ENCODE measurements at regions not wholly inside any gene's neighbourhood (a gene's known extent, or its start where the extent isn't known, plus 50 kb on each side); places are given as distances from the start of the nearest gene placed in this dataset.

GRCh38 chr4:181592221-181592745 lies 650.9 kb upstream of the TENM3 start:
- intact Hi-C loops (cut with micrococcal nuclease; ENCODE audit: unreplicated experiment) = no loop called here
- H3K4me1 ChIP-seq (ENCODE audit: control insufficient read depth, insufficient read depth, low read length) = no peaks in the 10 kb centered on the region
- H3K79me2 ChIP-seq (ENCODE audit: control insufficient read depth, insufficient read depth, low read length) = no peaks in the 10 kb centered on the region
- FAIRE-seq (no peak), ATAC-seq (no peak), DNase-seq (ENCODE audit: low read depth, low spot score) (no peak)
- no peaks in the 10 kb centered on the region for H3K9me3 ChIP-seq (replicated peaks; ENCODE audit: control insufficient read depth, insufficient read depth, low read length)
- ChIA-PET POLR2A (interaction anchor here (0.6 kb wide), 1 partner anchor 1323 kb away, joined by 5 read pairs; no protein-coding TSS in a partner anchor), RAD21 (ENCODE audit: unreplicated experiment) (no interaction called here), CTCF (no interaction called here), SMC1A (ENCODE audit: uncharacterized antibody, unreplicated experiment) (no interaction called here)
- no peaks in the 10 kb centered on the region for H4K20me1 ChIP-seq (ENCODE audit: control insufficient read depth, insufficient read depth)
- WGBS (ENCODE audit: insufficient coverage, insufficient replicate concordance, low lambda C conversion rate, missing lambda C conversion rate) = 18% methylated on average over 4 of the region's 5 CpGs
- BruUV-seq (replicated peaks) = no TSS peak
- H3K27me3 ChIP-seq (replicated peaks in 1 of 2; ENCODE audit: control insufficient read depth in 2 of 2, insufficient read depth in 2 of 2, low read length in 1 of 2) = no peaks in the 10 kb centered on the region
- no peak overlapping the region for H3K4me3 ChIP-seq
- no peak overlapping the region for H3K27ac ChIP-seq (ENCODE audit: control insufficient read depth, insufficient read depth)
- in situ Hi-C loops (cut with MboI) = no loop called here
- no peak overlapping the region for H2AFZ ChIP-seq (ENCODE audit: control insufficient read depth, low read depth, low read length)
- no peaks in the 10 kb centered on the region for H3K36me3 ChIP-seq (ENCODE audit: control insufficient read depth in 2 of 2, insufficient read depth in 2 of 2, low read length in 1 of 2)
- no peak overlapping the region for H3K9ac ChIP-seq (ENCODE audit: control insufficient read depth, insufficient read depth, low read length)
- H3K4me2 ChIP-seq (ENCODE audit: control insufficient read depth, insufficient read depth) = no peak overlapping the region
- no peak for TF ChIP-seq REST (IDR thresholded peaks at IDR 0.05; ENCODE audit: low read depth, low read length)
- no peak for TF ChIP-seq STAT1 (conservative IDR thresholded peaks at IDR 0.05)
- TF ChIP-seq SREBF1 (IDR thresholded peaks at IDR 0.05; ENCODE audit: low read length) = no peak
- no peak for TF ChIP-seq SPI1 (IDR thresholded peaks at IDR 0.05; ENCODE audit: borderline replicate concordance, insufficient read depth, low read depth, low read length)
- no peak for TF ChIP-seq PBX3 (IDR thresholded peaks at IDR 0.05; ENCODE audit: insufficient replicate concordance, low read depth, low read length)
- TF ChIP-seq SRF (IDR thresholded peaks at IDR 0.05; ENCODE audit: low read depth in 2 of 2, low read length in 2 of 2) = no peak
- TF ChIP-seq E2F8 (IDR thresholded peaks at IDR 0.05; ENCODE audit: low read depth, partially characterized antibody) = no peak
- TF ChIP-seq PRDM15 (CRISPR knock-in tag; IDR thresholded peaks at IDR 0.05) = no peak
- TF ChIP-seq SIN3A (IDR thresholded peaks at IDR 0.05; ENCODE audit: low read depth, low read length) = no peak
- no peak for TF ChIP-seq USF1 (IDR thresholded peaks at IDR 0.05; ENCODE audit: borderline replicate concordance, extremely low read length, insufficient read depth, low read depth, low read length)
- no peak for TF ChIP-seq NR2C2 (IDR thresholded peaks at IDR 0.05; ENCODE audit: borderline replicate concordance, control insufficient read depth, insufficient read length, low read depth)

Measured in GM12878 (cell line).